Memory B cell (primary cell): ENCODE measurements at regions not wholly inside any gene's neighbourhood (a gene's known extent, or its start where the extent isn't known, plus 50 kb on each side); places are given as distances from the start of the nearest gene placed in this dataset.
"Not testable (repeated sequence)": the region's sequence is repeated elsewhere in the genome, so short reads cannot be mapped to it uniquely, and the experiment has no call there.

Source experiments
- ATAC-seq: fragments of 150-1000 bp; cut with Tn5 transposase; 2 replicates; pipeline ENCODE4 v1.10.0; 2021; ENCODE audit warnings: low read depth, mild to moderate bottlenecking, moderate library complexity
- DNase-seq, 2 donors: peaks; one replicate each; pipeline ENCODE4 v3.0.0; 2022; ENCODE audit warnings: low spot score in 2 of 2
- H3K27ac Mint-ChIP-seq: one replicate; pipeline ENCODE4 v1.8.0; 2022; ENCODE audit warnings: mild to moderate bottlenecking, moderate library complexity, mixed read lengths
- H3K27me3 Mint-ChIP-seq: one replicate; pipeline ENCODE4 v1.8.0; 2022; ENCODE audit warnings: mixed read lengths
- H3K36me3 Mint-ChIP-seq: one replicate; pipeline ENCODE4 v1.8.0; 2022; ENCODE audit warnings: mild to moderate bottlenecking, mixed read lengths
- H3K4me1 Mint-ChIP-seq: one replicate; pipeline ENCODE4 v1.8.0; 2022; ENCODE audit warnings: mixed read lengths
- H3K4me3 Mint-ChIP-seq: one replicate; pipeline ENCODE4 v1.8.0; 2022; ENCODE audit warnings: mild to moderate bottlenecking, moderate library complexity, mixed read lengths
- H3K9me3 Mint-ChIP-seq: one replicate; pipeline ENCODE4 v1.8.0; 2022; ENCODE audit warnings: mixed read lengths

- DNase-seq, result no peak
- Mint-ChIP-seq H3K9me3 (peaks cover 2% of the 10 kb centered on the region), H3K27me3 (no peaks in the 10 kb centered on the region), H3K4me3 (no peak overlapping the region), H3K36me3 (no peaks in the 10 kb centered on the region), H3K4me1 (no peaks in the 10 kb centered on the region), H3K27ac (no peak overlapping the region)
- ATAC-seq, result no peak
These were observed 252.0 kb downstream of the OSR1 start for GRCh38 chr2:19106376-19106775.

- ATAC-seq (no peak), DNase-seq (no peak)
- peaks cover 2% of the 10 kb centered on the region for H3K9me3 Mint-ChIP-seq
- no peak overlapping the region for H3K4me3 Mint-ChIP-seq
- no peaks in the 10 kb centered on the region for H3K27me3 Mint-ChIP-seq
- H3K4me1 Mint-ChIP-seq, result peaks cover 2% of the 10 kb centered on the region
- no peaks in the 10 kb centered on the region for H3K36me3 Mint-ChIP-seq
- no peak overlapping the region for H3K27ac Mint-ChIP-seq
These were observed 253.9 kb downstream of the OSR1 start for GRCh38 chr2:19104503-19104902.

GRCh38 chr2:19102696-19103423 lies 255.6 kb downstream of the OSR1 start:
- ATAC-seq, result no peak
- H3K27ac Mint-ChIP-seq, result no peak overlapping the region
- no peak overlapping the region for H3K4me3 Mint-ChIP-seq
- DNase-seq, result no peak
- H3K27me3 Mint-ChIP-seq, result no peaks in the 10 kb centered on the region
- no peaks in the 10 kb centered on the region for H3K36me3 Mint-ChIP-seq
- peaks cover 6% of the 10 kb centered on the region for H3K4me1 Mint-ChIP-seq
- H3K9me3 Mint-ChIP-seq, result peaks cover 2% of the 10 kb centered on the region

- DNase-seq (no peak), ATAC-seq (no peak)
- Mint-ChIP-seq H3K9me3 (peaks cover 2% of the 10 kb centered on the region), H3K27ac (no peak overlapping the region), H3K4me3 (no peak overlapping the region), H3K27me3 (no peaks in the 10 kb centered on the region), H3K4me1 (peaks cover 6% of the 10 kb centered on the region), H3K36me3 (no peaks in the 10 kb centered on the region)
These were observed 256.5 kb downstream of the OSR1 start for GRCh38 chr2:19101968-19102367.

GRCh38 chr2:19100570-19100969 lies 257.9 kb downstream of the OSR1 start:
- no peak overlapping the region for H3K4me3 Mint-ChIP-seq

GRCh38 chr2:19099181-19099580 lies 259.2 kb downstream of the OSR1 start:
- H3K27ac Mint-ChIP-seq, result no peak overlapping the region
- H3K4me3 Mint-ChIP-seq, result no peak overlapping the region
- H3K4me1 Mint-ChIP-seq, result peaks cover 6% of the 10 kb centered on the region
- DNase-seq (no peak), ATAC-seq (no peak)
- H3K9me3 Mint-ChIP-seq, result peaks cover under 1% of the 10 kb centered on the region
- no peaks in the 10 kb centered on the region for H3K27me3 Mint-ChIP-seq
- H3K36me3 Mint-ChIP-seq, result no peaks in the 10 kb centered on the region

More at GRCh38 chr2:19100570-19100969, 257.9 kb downstream of the OSR1 start:
- Mint-ChIP-seq H3K27ac (no peak overlapping the region), H3K36me3 (no peaks in the 10 kb centered on the region), H3K27me3 (no peaks in the 10 kb centered on the region), H3K9me3 (peaks cover 1% of the 10 kb centered on the region), H3K4me1 (peaks cover 6% of the 10 kb centered on the region)
- ATAC-seq (no peak), DNase-seq (no peak)

GRCh38 chr2:19098467-19099160 lies 259.8 kb downstream of the OSR1 start:
- H3K4me3 Mint-ChIP-seq, result no peak overlapping the region
- no peaks in the 10 kb centered on the region for H3K27me3 Mint-ChIP-seq
- H3K36me3 Mint-ChIP-seq, result no peaks in the 10 kb centered on the region
- DNase-seq (no peak), ATAC-seq (no peak)
- no peak overlapping the region for H3K27ac Mint-ChIP-seq
- H3K4me1 Mint-ChIP-seq, result peaks cover 6% of the 10 kb centered on the region
- peaks cover 2% of the 10 kb centered on the region for H3K9me3 Mint-ChIP-seq

GRCh38 chr2:19089476-19089875 lies 268.9 kb downstream of the OSR1 start:
- not testable (repeated sequence) for DNase-seq, ATAC-seq, H3K4me3 Mint-ChIP-seq, H3K4me1 Mint-ChIP-seq, H3K9me3 Mint-ChIP-seq, H3K27ac Mint-ChIP-seq, H3K36me3 Mint-ChIP-seq, H3K27me3 Mint-ChIP-seq

- Mint-ChIP-seq H3K9me3 (peaks cover 1% of the 10 kb centered on the region), H3K36me3 (peaks cover 7% of the 10 kb centered on the region), H3K27me3 (no peaks in the 10 kb centered on the region), H3K27ac (no peak overlapping the region), H3K4me1 (no peaks in the 10 kb centered on the region), H3K4me3 (no peak overlapping the region)
- ATAC-seq (no peak), DNase-seq (no peak)
These were observed 272.2 kb downstream of the OSR1 start for GRCh38 chr2:19086231-19086651.

GRCh38 chr2:19078709-19079108 lies 279.7 kb downstream of the OSR1 start:
- no peak overlapping the region for H3K27ac Mint-ChIP-seq
- H3K4me3 Mint-ChIP-seq, result no peak overlapping the region
- DNase-seq (no peak), ATAC-seq (no peak)
- no peaks in the 10 kb centered on the region for H3K4me1 Mint-ChIP-seq
- H3K9me3 Mint-ChIP-seq, result peaks cover 1% of the 10 kb centered on the region
- H3K27me3 Mint-ChIP-seq, result no peaks in the 10 kb centered on the region
- peaks cover 7% of the 10 kb centered on the region for H3K36me3 Mint-ChIP-seq

- ATAC-seq (no peak), DNase-seq (no peak)
- Mint-ChIP-seq H3K27ac (no peak overlapping the region), H3K27me3 (no peaks in the 10 kb centered on the region), H3K4me1 (no peaks in the 10 kb centered on the region), H3K4me3 (no peak overlapping the region), H3K9me3 (no peaks in the 10 kb centered on the region), H3K36me3 (peaks cover 3% of the 10 kb centered on the region)
These were observed 284.9 kb downstream of the OSR1 start for GRCh38 chr2:19073522-19073921.

GRCh38 chr2:19072161-19072560 lies 286.3 kb downstream of the OSR1 start:
- no peaks in the 10 kb centered on the region for H3K9me3 Mint-ChIP-seq
- no peaks in the 10 kb centered on the region for H3K27me3 Mint-ChIP-seq
- no peak overlapping the region for H3K27ac Mint-ChIP-seq
- no peak for ATAC-seq
- H3K4me3 Mint-ChIP-seq, result no peak overlapping the region
- H3K4me1 Mint-ChIP-seq, result no peaks in the 10 kb centered on the region
- no peak for DNase-seq
- peaks cover 3% of the 10 kb centered on the region for H3K36me3 Mint-ChIP-seq

- Mint-ChIP-seq H3K36me3 (peaks cover 1% of the 10 kb centered on the region), H3K9me3 (no peaks in the 10 kb centered on the region), H3K27me3 (no peaks in the 10 kb centered on the region), H3K27ac (no peak overlapping the region), H3K4me1 (no peaks in the 10 kb centered on the region), H3K4me3 (no peak overlapping the region)
- no peak for DNase-seq
- no peak for ATAC-seq
These were observed 287.5 kb downstream of the OSR1 start for GRCh38 chr2:19070886-19071285.

GRCh38 chr2:19068206-19068605 lies 290.2 kb downstream of the OSR1 start:
- H3K27ac Mint-ChIP-seq, result no peak overlapping the region
- ATAC-seq (no peak), DNase-seq (no peak)
- peaks cover under 1% of the 10 kb centered on the region for H3K36me3 Mint-ChIP-seq
- H3K4me3 Mint-ChIP-seq, result no peak overlapping the region
- H3K9me3 Mint-ChIP-seq, result no peaks in the 10 kb centered on the region
- H3K4me1 Mint-ChIP-seq, result no peaks in the 10 kb centered on the region
- H3K27me3 Mint-ChIP-seq, result no peaks in the 10 kb centered on the region

- H3K27me3 Mint-ChIP-seq, result no peaks in the 10 kb centered on the region
- H3K4me3 Mint-ChIP-seq, result no peak overlapping the region
- no peaks in the 10 kb centered on the region for H3K9me3 Mint-ChIP-seq
- no peaks in the 10 kb centered on the region for H3K4me1 Mint-ChIP-seq
- DNase-seq, result no peak
- H3K27ac Mint-ChIP-seq, result no peak overlapping the region
- ATAC-seq, result no peak
- peaks cover 2% of the 10 kb centered on the region for H3K36me3 Mint-ChIP-seq
These were observed 296.1 kb downstream of the OSR1 start for GRCh38 chr2:19062370-19062769.
